HG02623 (cell line): ENCODE measurements at regions not wholly inside any gene's neighbourhood (a gene's known extent, or its start where the extent isn't known, plus 50 kb on each side); places are given as distances from the start of the nearest gene placed in this dataset.
"Not testable (repeated sequence)": the region's sequence is repeated elsewhere in the genome, so short reads cannot be mapped to it uniquely, and the experiment has no call there.

Experiments
- ATAC-seq: cut with Tn5 transposase; IDR thresholded peaks from one replicate; pipeline ENCODE4 v1.9.1; 2021; ENCODE audit warnings: moderate library complexity; ENCODE audit not compliant: unreplicated experiment

GRCh38 chr4:189129044-189129694 lies 811.5 kb upstream of the FRG1 start:
- no peak for ATAC-seq

DNA sequence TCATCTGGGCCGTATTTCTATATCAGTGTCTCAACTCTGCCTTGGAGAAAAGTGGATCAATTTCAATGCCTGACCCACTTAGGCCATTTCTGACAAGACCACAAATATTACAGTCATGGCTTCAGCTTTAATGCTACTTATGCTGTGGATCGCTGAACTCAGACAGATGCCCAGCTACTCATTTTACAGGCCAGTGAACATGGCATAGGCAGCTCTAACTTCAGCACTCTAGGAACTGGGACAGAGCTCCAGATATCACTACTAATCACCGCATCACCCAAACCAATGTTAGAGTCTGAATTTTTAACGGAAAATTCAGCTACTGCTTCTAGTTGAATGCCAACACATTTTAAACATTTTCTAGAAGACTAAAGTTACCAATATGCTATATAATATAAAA lies 809.6 kb upstream of the FRG1 start:
- no peak for ATAC-seq

- ATAC-seq = no peak
These were observed 804.2 kb upstream of the FRG1 start for GRCh38 chr4:189136462-189136861.

GRCh38 chr4:189143263-189143952 lies 797.3 kb upstream of the FRG1 start:
- ATAC-seq = no peak

GRCh38 chr4:189147005-189147929 lies 793.4 kb upstream of the FRG1 start:
- no peak for ATAC-seq

- ATAC-seq = not testable (repeated sequence)
These were observed 785.6 kb upstream of the FRG1 start for GRCh38 chr4:189155083-189155482.

GRCh38 chr4:189162073-189162789 lies 778.4 kb upstream of the FRG1 start:
- no peak for ATAC-seq

DNA sequence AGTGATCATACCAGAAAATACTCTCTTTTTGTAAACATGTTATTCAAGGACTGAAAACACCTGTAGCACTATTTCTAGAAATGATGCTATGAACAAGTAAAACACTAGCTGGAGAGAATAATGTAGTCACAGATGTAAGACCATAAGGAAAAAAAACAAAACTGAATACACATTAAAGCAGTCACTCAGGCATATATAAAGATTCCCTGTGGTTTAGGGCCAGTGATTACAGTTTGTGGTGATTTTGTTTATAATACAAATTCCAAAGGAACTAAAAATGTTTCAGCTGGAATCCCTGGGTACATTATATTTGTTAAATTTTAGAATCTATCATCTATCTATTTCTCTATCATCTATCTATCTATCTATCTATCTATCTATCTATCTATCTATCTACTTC lies 777.8 kb upstream of the FRG1 start:
- ATAC-seq = no peak

GRCh38 chr4:189176002-189176401 lies 764.7 kb upstream of the FRG1 start:
- no peak for ATAC-seq

GRCh38 chr4:189177130-189177529 lies 763.5 kb upstream of the FRG1 start:
- ATAC-seq = no peak

DNA sequence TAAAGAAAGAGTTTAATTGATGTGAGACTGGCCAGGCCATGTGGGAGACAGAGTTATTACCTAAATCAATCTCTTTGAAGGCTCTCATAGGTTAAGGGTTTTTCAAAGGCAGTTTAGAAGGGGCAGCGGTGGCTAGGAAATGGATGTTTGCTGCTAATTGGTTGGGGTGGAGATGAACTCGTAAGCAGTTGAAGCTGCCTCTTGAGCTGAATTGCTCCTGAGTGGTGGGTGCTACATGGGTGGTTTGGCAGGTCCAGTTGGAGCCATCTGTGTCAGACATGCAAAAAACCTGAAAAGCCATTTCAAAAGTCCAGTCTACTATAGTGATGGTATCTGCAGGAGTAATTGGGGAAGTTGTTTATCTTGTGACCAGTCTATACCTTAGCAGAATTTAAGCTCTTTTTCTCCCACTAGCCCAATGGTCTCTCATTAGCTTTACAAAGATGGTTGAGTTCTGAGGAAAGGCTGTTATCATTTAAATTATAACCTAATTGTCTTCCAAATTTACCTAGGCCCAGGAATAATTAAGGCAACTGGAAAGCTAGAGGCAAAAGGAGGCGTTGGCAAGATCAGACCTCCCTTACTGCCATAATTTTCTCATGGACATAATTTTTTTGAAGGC lies 762.4 kb upstream of the FRG1 start:
- ATAC-seq = no peak

- no peak for ATAC-seq
These were observed 754.8 kb upstream of the FRG1 start for GRCh38 chr4:189185810-189186432.

GRCh38 chr4:189187531-189188052 lies 753.1 kb upstream of the FRG1 start:
- no peak for ATAC-seq

- ATAC-seq = no peak
These were observed 742.0 kb upstream of the FRG1 start for GRCh38 chr4:189198624-189199023.

- no peak for ATAC-seq
These were observed 740.3 kb upstream of the FRG1 start for GRCh38 chr4:189200353-189200752.

DNA sequence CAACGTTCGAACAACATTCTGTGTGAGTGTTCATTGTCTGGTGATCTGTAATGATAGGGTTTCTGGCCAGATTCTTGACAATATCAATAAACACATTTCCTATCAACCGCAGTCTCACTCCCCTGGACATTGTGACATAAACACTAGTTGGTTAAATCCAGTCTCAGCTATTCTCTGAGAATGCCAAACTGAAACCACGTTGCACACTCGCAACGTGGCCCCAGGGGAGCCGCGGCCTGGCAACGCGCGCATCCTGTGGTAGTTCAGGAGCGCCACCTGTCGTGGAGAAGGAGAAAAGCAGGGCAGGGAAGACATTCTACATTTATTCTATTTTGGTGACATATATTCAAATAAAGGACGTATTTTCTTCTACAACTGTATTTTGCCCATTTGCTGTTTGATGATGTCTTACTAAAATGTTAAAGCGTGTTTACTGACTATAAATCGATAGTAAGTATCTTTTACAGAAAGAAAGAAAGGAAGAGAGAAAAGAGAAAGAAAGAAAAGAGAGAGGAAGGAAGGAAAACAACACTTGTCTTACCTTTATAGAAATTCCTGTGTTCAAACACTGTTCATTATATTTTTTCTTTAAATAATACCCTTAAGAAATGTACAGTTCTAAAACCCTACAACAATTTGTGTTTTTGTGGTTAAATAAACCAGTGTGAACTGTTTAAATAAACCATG lies 738.3 kb upstream of the FRG1 start:
- peak; percentile 63 for ATAC-seq

DNA sequence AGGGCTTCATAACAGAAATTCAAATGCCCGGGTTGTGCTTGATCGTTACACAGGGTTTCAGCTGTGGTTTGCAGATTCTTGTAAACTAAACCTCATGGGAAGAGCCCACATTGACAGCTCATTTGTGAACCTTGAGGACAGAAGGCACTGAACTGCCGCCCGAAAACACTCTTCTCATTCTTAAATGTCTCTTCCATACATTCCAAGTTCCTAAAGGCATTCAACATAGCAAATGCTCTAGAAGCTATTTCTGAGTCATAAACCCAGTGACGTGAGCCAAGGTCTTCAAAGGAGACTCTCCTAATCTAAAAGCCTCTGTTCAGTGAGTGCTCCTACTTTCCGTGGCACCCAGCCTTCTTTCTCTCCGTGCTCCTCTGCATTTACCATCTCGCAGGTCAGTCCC lies 737.8 kb upstream of the FRG1 start:
- no peak for ATAC-seq

- ATAC-seq = no peak
These were observed 736.1 kb upstream of the FRG1 start for GRCh38 chr4:189204616-189205015.

- ATAC-seq = no peak
These were observed 733.7 kb upstream of the FRG1 start for GRCh38 chr4:189206953-189207352.
